ENCODE measurements at regions not wholly inside any gene's neighbourhood (a gene's known extent, or its start where the extent isn't known, plus 50 kb on each side); places are given as distances from the start of the nearest gene placed in this dataset.

DNA sequence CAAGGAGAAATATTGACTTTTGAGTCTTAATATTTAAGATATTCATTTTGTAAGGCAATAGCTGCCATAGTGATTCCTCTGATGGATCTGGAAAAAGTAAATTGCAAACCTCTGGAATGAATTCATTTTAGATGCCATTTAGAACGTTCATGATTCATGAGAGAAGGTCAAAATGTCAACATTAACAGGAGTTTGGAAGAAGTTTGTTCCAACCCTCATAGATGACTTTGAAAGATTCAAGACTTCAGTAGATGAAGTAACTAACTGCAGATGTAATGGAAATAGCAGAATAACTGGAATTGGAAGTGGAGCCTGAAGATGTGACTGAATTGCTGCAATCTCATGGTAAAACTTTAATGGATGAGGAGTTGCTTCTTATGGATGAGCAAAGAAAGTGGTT, 100.9 kb upstream of the CCN2 start:
- no peaks in the 10 kb centered on the region for H3K4me1 ChIP-seq (ENCODE audit: control insufficient read depth, insufficient read depth, low read length)
- FAIRE-seq (no peak), DNase-seq (ENCODE audit: low read depth, low spot score) (no peak), ATAC-seq (no peak)
- H3K4me3 ChIP-seq, result no peak overlapping the region
- no peaks in the 10 kb centered on the region for H4K20me1 ChIP-seq (ENCODE audit: control insufficient read depth, insufficient read depth)
- no peaks in the 10 kb centered on the region for H3K79me2 ChIP-seq (ENCODE audit: control insufficient read depth, insufficient read depth, low read length)
- no peaks in the 10 kb centered on the region for H3K9me3 ChIP-seq (replicated peaks; ENCODE audit: control insufficient read depth, insufficient read depth, low read length)
- H3K9ac ChIP-seq (ENCODE audit: control insufficient read depth, insufficient read depth, low read length), result no peak overlapping the region
- RAD21 ChIA-PET (ENCODE audit: unreplicated experiment), result no interaction called here
- H3K27ac ChIP-seq (ENCODE audit: control insufficient read depth, insufficient read depth), result no peak overlapping the region
- no peak overlapping the region for H3K4me2 ChIP-seq (ENCODE audit: control insufficient read depth, insufficient read depth)
- intact Hi-C loops (cut with micrococcal nuclease; ENCODE audit: unreplicated experiment), result no loop called here
- 0% methylated on average over 1 of the region's 1 CpG for WGBS (ENCODE audit: insufficient coverage, insufficient replicate concordance, low lambda C conversion rate, missing lambda C conversion rate)
- TF ChIP-seq RCOR1 (conservative IDR thresholded peaks at IDR 0.05; ENCODE audit: low read depth, low read length), result no peak
- TF ChIP-seq CHD2 (IDR thresholded peaks at IDR 0.05; ENCODE audit: borderline replicate concordance, low read depth, low read length), result no peak
- H3K36me3 ChIP-seq (ENCODE audit: control insufficient read depth in 2 of 2, insufficient read depth in 2 of 2, low read length in 1 of 2), result no peaks in the 10 kb centered on the region
- SMC1A ChIA-PET (ENCODE audit: uncharacterized antibody, unreplicated experiment), result no interaction called here
- no peak overlapping the region for H2AFZ ChIP-seq (ENCODE audit: control insufficient read depth, low read depth, low read length)
- BruUV-seq (replicated peaks), result no TSS peak
- CTCF ChIA-PET, result interaction anchor here (1.4 kb wide), 1 partner anchor 9 kb away, joined by 5 read pairs; no protein-coding TSS in a partner anchor
- POLR2A ChIA-PET, result no interaction called here
- in situ Hi-C loops (cut with MboI), result no loop called here
- no peaks in the 10 kb centered on the region for H3K27me3 ChIP-seq (replicated peaks in 1 of 2; ENCODE audit: control insufficient read depth in 2 of 2, insufficient read depth in 2 of 2, low read length in 1 of 2)

DNA sequence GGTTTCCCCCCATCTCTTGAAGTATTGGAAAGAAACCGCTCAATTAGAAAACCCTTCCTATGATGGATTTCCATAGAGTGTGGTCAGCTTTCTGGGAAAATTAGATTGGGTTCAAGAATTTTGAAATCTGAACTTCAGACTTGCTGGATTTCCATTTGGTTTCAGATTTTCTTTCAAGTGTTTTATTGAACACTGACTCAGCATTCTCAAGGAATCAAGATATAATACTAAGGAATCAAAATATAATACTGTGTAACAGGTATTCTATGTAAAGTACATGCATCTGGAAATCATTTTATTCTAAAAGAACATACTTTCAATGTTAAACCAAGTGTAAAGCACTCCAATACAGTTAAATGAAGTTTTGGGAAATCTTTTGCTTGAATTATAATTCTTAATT, 94.7 kb upstream of the CCN2 start:
- H3K4me1 ChIP-seq (ENCODE audit: control insufficient read depth, insufficient read depth, low read length), result no peaks in the 10 kb centered on the region

More for the DNA sequence above, 94.7 kb upstream of the CCN2 start:
- ChIA-PET SMC1A (ENCODE audit: uncharacterized antibody, unreplicated experiment) (interaction anchor here (0.6 kb wide), 1 partner anchor 36 kb away, joined by 3 read pairs; no protein-coding TSS in a partner anchor), POLR2A (no interaction called here), RAD21 (ENCODE audit: unreplicated experiment) (no interaction called here), CTCF (no interaction called here)
- Histone ChIP-seq H4K20me1 (ENCODE audit: control insufficient read depth, insufficient read depth) (no peaks in the 10 kb centered on the region), H3K4me3 (no peak overlapping the region), H3K9me3 (replicated peaks; ENCODE audit: control insufficient read depth, insufficient read depth, low read length) (no peaks in the 10 kb centered on the region), H3K4me2 (ENCODE audit: control insufficient read depth, insufficient read depth) (no peak overlapping the region), H3K27ac (ENCODE audit: control insufficient read depth, insufficient read depth) (no peak overlapping the region), H3K79me2 (ENCODE audit: control insufficient read depth, insufficient read depth, low read length) (no peaks in the 10 kb centered on the region), H3K27me3 (replicated peaks in 1 of 2; ENCODE audit: control insufficient read depth in 2 of 2, insufficient read depth in 2 of 2, low read length in 1 of 2) (no peaks in the 10 kb centered on the region), H3K36me3 (ENCODE audit: control insufficient read depth in 2 of 2, insufficient read depth in 2 of 2, low read length in 1 of 2) (no peaks in the 10 kb centered on the region), H3K9ac (ENCODE audit: control insufficient read depth, insufficient read depth, low read length) (no peak overlapping the region), H2AFZ (ENCODE audit: control insufficient read depth, low read depth, low read length) (no peak overlapping the region)
- no TSS peak for BruUV-seq (replicated peaks)
- DNase-seq (ENCODE audit: low read depth, low spot score), result no peak
- no peak for ATAC-seq
- TF ChIP-seq, protein P1, sequence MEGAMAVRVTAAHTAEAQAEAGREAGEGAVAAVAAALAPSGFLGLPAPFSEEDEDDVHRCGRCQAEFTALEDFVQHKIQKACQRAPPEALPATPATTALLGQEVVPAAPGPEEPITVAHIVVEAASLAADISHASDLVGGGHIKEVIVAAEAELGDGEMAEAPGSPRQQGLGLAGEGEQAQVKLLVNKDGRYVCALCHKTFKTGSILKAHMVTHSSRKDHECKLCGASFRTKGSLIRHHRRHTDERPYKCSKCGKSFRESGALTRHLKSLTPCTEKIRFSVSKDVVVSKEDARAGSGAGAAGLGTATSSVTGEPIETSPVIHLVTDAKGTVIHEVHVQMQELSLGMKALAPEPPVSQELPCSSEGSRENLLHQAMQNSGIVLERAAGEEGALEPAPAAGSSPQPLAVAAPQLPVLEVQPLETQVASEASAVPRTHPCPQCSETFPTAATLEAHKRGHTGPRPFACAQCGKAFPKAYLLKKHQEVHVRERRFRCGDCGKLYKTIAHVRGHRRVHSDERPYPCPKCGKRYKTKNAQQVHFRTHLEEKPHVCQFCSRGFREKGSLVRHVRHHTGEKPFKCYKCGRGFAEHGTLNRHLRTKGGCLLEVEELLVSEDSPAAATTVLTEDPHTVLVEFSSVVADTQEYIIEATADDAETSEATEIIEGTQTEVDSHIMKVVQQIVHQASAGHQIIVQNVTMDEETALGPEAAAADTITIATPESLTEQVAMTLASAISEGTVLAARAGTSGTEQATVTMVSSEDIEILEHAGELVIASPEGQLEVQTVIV (IDR thresholded peaks at IDR 0.05; ENCODE audit: borderline replicate concordance, partially characterized antibody), result no peak
- TF ChIP-seq, protein P2, sequence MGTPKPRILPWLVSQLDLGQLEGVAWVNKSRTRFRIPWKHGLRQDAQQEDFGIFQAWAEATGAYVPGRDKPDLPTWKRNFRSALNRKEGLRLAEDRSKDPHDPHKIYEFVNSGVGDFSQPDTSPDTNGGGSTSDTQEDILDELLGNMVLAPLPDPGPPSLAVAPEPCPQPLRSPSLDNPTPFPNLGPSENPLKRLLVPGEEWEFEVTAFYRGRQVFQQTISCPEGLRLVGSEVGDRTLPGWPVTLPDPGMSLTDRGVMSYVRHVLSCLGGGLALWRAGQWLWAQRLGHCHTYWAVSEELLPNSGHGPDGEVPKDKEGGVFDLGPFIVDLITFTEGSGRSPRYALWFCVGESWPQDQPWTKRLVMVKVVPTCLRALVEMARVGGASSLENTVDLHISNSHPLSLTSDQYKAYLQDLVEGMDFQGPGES (IDR thresholded peaks at IDR 0.05), result no peak
- no peak for TF ChIP-seq ESRRA (IDR thresholded peaks at IDR 0.05; ENCODE audit: low read length)
- TF ChIP-seq RUNX3 (IDR thresholded peaks at IDR 0.05; ENCODE audit: low read length), result no peak
- no peak for TF ChIP-seq NFYB (IDR thresholded peaks at IDR 0.05; ENCODE audit: insufficient read depth, low read depth, low read length)
- TF ChIP-seq IRF4 (IDR thresholded peaks at IDR 0.05; ENCODE audit: low read depth, low read length), result no peak
- TF ChIP-seq, protein P3, sequence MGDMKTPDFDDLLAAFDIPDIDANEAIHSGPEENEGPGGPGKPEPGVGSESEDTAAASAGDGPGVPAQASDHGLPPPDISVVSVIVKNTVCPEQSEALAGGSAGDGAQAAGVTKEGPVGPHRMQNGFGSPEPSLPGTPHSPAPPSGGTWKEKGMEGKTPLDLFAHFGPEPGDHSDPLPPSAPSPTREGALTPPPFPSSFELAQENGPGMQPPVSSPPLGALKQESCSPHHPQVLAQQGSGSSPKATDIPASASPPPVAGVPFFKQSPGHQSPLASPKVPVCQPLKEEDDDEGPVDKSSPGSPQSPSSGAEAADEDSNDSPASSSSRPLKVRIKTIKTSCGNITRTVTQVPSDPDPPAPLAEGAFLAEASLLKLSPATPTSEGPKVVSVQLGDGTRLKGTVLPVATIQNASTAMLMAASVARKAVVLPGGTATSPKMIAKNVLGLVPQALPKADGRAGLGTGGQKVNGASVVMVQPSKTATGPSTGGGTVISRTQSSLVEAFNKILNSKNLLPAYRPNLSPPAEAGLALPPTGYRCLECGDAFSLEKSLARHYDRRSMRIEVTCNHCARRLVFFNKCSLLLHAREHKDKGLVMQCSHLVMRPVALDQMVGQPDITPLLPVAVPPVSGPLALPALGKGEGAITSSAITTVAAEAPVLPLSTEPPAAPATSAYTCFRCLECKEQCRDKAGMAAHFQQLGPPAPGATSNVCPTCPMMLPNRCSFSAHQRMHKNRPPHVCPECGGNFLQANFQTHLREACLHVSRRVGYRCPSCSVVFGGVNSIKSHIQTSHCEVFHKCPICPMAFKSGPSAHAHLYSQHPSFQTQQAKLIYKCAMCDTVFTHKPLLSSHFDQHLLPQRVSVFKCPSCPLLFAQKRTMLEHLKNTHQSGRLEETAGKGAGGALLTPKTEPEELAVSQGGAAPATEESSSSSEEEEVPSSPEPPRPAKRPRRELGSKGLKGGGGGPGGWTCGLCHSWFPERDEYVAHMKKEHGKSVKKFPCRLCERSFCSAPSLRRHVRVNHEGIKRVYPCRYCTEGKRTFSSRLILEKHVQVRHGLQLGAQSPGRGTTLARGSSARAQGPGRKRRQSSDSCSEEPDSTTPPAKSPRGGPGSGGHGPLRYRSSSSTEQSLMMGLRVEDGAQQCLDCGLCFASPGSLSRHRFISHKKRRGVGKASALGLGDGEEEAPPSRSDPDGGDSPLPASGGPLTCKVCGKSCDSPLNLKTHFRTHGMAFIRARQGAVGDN (IDR thresholded peaks at IDR 0.05), result no peak
- TF ChIP-seq HDAC2 (IDR thresholded peaks at IDR 0.05), result no peak
- in situ Hi-C loops (cut with MboI) (no loop called here), intact Hi-C loops (cut with micrococcal nuclease; ENCODE audit: unreplicated experiment) (no loop called here)
- WGBS (ENCODE audit: insufficient coverage, insufficient replicate concordance, low lambda C conversion rate, missing lambda C conversion rate), result 41% methylated on average over 1 of the region's 1 CpG
- FAIRE-seq, result no peak

Data from GM12878 (cell line).